Esophagus muscularis mucosa (tissue), 4 donors: ENCODE measurements at regions not wholly inside any gene's neighbourhood (a gene's known extent, or its start where the extent isn't known, plus 50 kb on each side); places are given as distances from the start of the nearest gene placed in this dataset.

Source experiments
- DNase-seq: peaks from one replicate; pipeline ENCODE4 v3.0.0-alpha.2; 2017; ENCODE audit errors: extremely low spot score
- H3K27ac ChIP-seq, 4 donors: fragments of 200-600 bp; sonication (generic); replicated peaks in 1 of 4; 1 replicate in 3 of 4; 2 replicates in 1 of 4; pipeline ENCODE4 v1.5.1; 2016 to 2019; ENCODE audit warnings: mild to moderate bottlenecking in 1 of 4
- H3K27me3 ChIP-seq, 4 donors: fragments of 200-600 bp; sonication (generic); one replicate each; pipeline versions ENCODE4 v1.5.1 to v1.6.0; 2016 to 2019
- H3K36me3 ChIP-seq, 4 donors: fragments of 200-600 bp; sonication (generic); one replicate each; pipeline ENCODE4 v1.5.1; 2016 to 2019
- H3K4me1 ChIP-seq, 4 donors: fragments of 200-600 bp; sonication (generic); one replicate each; pipeline ENCODE4 v1.5.1; 2016 to 2019
- H3K4me3 ChIP-seq, 4 donors: fragments of 200-600 bp; sonication (generic); 1 replicate in 2 of 4; 2 replicates in 2 of 4; pipeline ENCODE4 v1.5.1; 2016 to 2019; ENCODE audit warnings: mild to moderate bottlenecking in 4 of 4, moderate library complexity in 1 of 4
- H3K9me3 ChIP-seq, 4 donors: fragments of 200-600 bp; sonication (generic); 1 replicate in 3 of 4; 2 replicates in 1 of 4; pipeline ENCODE4 v1.5.1; 2016 to 2019
- EP300 ChIP-seq: sonication (generic); formaldehyde crosslinking; IDR thresholded peaks from one replicate; pipeline ENCODE4 v1.6.1; 2017; ENCODE audit warnings: antibody characterized with exemption
- POLR2A ChIP-seq: fragments of 450-650 bp; IDR thresholded peaks from one replicate; pipeline ENCODE4 v1.6.1; 2017; ENCODE audit warnings: antibody characterized with exemption, moderate library complexity, mild to moderate bottlenecking, low read depth
- POLR2AphosphoS5 ChIP-seq, 2 donors: sonication (generic); formaldehyde crosslinking; IDR thresholded peaks; one replicate each; pipeline ENCODE4 v1.6.1; 2017; ENCODE audit warnings: antibody characterized with exemption in 2 of 2
- WGBS: methylation state at CpG from one replicate; pipeline ENCODE4 v1.1.5; 2018; 5-methylcytosine and 5-hydroxymethylcytosine counted together
- intact Hi-C: fragments of 100-400 bp; cut with DNase I; formaldehyde crosslinking; loops from one replicate; pipeline ENCODE4 v1.15.1; 2023
- TF ChIP-seq, protein P1 (sequence below), 3 experiments: fragments of 200-600 bp in 2 of 3; fragments of 450-650 bp in 1 of 3; sonication (generic) in 2 of 3; IDR thresholded peaks; one replicate each; pipeline ENCODE4 v1.5.1; 2017 to 2019; ENCODE audit warnings: antibody characterized with exemption in 3 of 3, mild to moderate bottlenecking in 2 of 3, moderate library complexity in 1 of 3

DNA sequence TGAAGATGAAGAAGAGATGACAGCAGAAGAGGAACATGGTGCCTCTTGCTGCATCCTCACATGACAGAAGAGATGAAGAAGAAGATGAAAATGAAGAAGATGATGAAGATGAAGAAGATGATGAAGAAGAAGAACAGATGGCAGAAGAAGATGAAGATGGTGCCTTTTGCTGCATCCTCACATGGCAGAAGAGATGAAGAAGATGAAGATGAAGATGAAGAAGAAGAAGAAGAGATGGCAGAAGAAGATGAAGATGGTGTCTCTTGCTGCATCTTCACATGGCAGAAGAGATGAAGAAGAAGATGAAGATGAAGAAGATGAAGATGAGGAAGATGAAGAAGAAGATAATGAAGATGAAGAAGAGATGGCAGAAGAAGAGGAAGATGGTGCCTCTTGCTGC is 63.7 kb upstream of the HPF1 start:
- H3K36me3 ChIP-seq = no peaks in the 10 kb centered on the region
- DNase-seq = no peak
- no peaks in the 10 kb centered on the region for H3K4me1 ChIP-seq
- no peak overlapping the region for H3K27ac ChIP-seq
- no peak overlapping the region for H3K4me3 ChIP-seq
- H3K27me3 ChIP-seq = peaks cover 0 to 12% (median 0%) of the 10 kb centered on the region in 4 donors
- no peak for TF ChIP-seq EP300
- no peak for TF ChIP-seq POLR2A
- TF ChIP-seq POLR2AphosphoS5 (IDR thresholded peaks at IDR 0.05) = no peak
- TF ChIP-seq, protein P1, sequence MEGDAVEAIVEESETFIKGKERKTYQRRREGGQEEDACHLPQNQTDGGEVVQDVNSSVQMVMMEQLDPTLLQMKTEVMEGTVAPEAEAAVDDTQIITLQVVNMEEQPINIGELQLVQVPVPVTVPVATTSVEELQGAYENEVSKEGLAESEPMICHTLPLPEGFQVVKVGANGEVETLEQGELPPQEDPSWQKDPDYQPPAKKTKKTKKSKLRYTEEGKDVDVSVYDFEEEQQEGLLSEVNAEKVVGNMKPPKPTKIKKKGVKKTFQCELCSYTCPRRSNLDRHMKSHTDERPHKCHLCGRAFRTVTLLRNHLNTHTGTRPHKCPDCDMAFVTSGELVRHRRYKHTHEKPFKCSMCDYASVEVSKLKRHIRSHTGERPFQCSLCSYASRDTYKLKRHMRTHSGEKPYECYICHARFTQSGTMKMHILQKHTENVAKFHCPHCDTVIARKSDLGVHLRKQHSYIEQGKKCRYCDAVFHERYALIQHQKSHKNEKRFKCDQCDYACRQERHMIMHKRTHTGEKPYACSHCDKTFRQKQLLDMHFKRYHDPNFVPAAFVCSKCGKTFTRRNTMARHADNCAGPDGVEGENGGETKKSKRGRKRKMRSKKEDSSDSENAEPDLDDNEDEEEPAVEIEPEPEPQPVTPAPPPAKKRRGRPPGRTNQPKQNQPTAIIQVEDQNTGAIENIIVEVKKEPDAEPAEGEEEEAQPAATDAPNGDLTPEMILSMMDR (IDR thresholded peaks at IDR 0.05) = no peak
- no peaks in the 10 kb centered on the region for H3K9me3 ChIP-seq
- intact Hi-C loops = no loop called here

DNA sequence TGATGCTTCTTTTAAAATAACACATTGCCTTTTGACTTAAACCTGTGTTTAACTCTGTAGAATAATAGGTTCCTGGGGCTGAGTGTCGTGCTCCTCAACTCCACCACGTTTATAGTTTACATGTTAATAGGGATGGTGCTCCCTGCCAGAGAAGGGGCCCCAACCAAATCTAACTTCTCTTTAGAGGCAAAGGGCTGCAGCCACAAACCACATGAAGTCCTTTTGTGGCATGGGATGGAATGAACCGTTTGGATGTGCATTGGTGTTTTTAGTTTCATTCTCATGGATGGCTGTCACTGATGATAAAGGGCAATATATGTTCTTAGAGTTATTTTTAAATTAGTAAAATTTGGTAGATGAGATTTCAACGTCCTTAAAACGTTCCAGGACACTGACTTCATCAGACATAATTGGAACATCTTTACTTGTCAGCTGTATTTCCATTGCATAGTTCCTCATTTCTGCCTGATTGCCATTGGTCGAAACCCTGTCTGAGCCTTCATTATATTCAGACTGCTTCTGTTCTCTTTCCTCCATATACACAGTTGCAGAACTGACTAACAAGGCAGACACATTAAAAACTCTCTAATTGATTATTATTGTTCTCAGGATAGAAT is 60.4 kb upstream of the HPF1 start:
- Histone ChIP-seq H3K4me1 (no peaks in the 10 kb centered on the region), H3K4me3 (no peak overlapping the region), H3K27ac (no peak overlapping the region), H3K36me3 (no peaks in the 10 kb centered on the region), H3K27me3 (peaks cover 0 to 16% (median 0%) of the 10 kb centered on the region in 4 donors), H3K9me3 (no peaks in the 10 kb centered on the region)
- intact Hi-C loops = no loop called here
- 49% methylated on average over 6 of the region's 6 CpGs for WGBS
- no peak for DNase-seq
- TF ChIP-seq POLR2A (no peak), EP300 (no peak), POLR2AphosphoS5 (IDR thresholded peaks at IDR 0.05) (no peak)
- TF ChIP-seq, protein P1 (IDR thresholded peaks at IDR 0.05) = no peak

DNA sequence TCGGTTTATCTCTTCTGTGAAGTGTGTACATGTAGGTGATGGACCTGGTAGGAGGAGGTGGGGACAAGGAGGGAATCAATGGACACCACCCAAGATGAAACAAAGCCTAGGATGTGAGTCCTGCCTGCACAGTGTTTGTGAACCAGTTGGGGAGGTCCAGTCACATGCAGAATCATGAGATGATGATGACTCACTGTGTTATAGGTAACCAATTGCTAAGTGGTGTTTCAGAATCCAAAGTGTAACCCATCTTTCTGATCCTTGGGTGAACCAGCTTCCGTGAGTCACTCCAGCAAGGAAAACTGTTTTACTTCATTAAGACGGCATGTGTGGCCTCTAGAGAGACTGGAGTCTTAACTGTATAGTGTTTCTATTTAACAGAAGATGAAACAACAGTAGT is 57.9 kb upstream of the HPF1 start:
- H3K27ac ChIP-seq = no peak overlapping the region
- no peak overlapping the region for H3K4me3 ChIP-seq
- no peaks in the 10 kb centered on the region for H3K4me1 ChIP-seq
- 59% methylated on average over 3 of the region's 3 CpGs for WGBS
- no peaks in the 10 kb centered on the region for H3K9me3 ChIP-seq
- H3K36me3 ChIP-seq = no peaks in the 10 kb centered on the region
- intact Hi-C loops = no loop called here
- H3K27me3 ChIP-seq = peaks cover 0 to 16% (median 0%) of the 10 kb centered on the region in 4 donors
- no peak for DNase-seq
- TF ChIP-seq POLR2A = no peak
- TF ChIP-seq EP300 = no peak
- TF ChIP-seq, protein P1 (IDR thresholded peaks at IDR 0.05) = no peak
- no peak for TF ChIP-seq POLR2AphosphoS5 (IDR thresholded peaks at IDR 0.05)

DNA sequence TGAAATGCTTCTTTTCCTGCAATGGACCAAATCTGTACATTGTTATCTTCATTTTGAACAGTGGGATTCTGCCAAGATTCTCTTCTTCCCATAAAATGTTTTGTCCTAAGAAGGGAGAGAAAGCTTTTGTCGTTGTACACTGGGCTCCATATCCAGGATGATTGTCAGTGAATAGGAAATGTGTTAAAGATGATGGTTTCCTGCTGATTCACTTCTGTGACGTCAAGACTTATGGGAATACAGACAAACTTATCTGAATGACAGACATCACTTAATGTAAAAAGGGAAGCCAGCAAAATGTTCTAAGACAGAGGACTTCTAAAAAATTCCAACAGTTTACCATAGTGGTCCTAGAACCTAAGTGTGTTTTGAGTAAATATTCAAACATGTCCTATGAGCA is 53.7 kb upstream of the HPF1 start:
- Histone ChIP-seq H3K27me3 (peaks cover 0 to 8% (median 0%) of the 10 kb centered on the region in 4 donors), H3K9me3 (no peaks in the 10 kb centered on the region), H3K36me3 (no peaks in the 10 kb centered on the region), H3K4me1 (no peaks in the 10 kb centered on the region), H3K4me3 (no peak overlapping the region), H3K27ac (no peak overlapping the region)
- intact Hi-C loops = no loop called here
- DNase-seq = no peak
- no peak for TF ChIP-seq POLR2A
- no peak for TF ChIP-seq POLR2AphosphoS5 (IDR thresholded peaks at IDR 0.05)
- TF ChIP-seq EP300 = no peak
- TF ChIP-seq, protein P1 (IDR thresholded peaks at IDR 0.05) = no peak
- WGBS = 55% methylated on average over 2 of the region's 2 CpGs
